GM13977 (cell line): ENCODE measurements at regions not wholly inside any gene's neighbourhood (a gene's known extent, or its start where the extent isn't known, plus 50 kb on each side); places are given as distances from the start of the nearest gene placed in this dataset.

ENCODE experiments used
- DNase-seq: peaks from one replicate; pipeline ENCODE4 v3.0.0; 2012; ENCODE audit warnings: low spot score
- CTCF ChIP-seq: IDR thresholded peaks from 2 replicates; pipeline ENCODE4 v1.5.1; 2012; ENCODE audit warnings: mild to moderate bottlenecking, control low read depth; ENCODE audit not compliant: insufficient read depth; ENCODE audit errors: extremely low read depth, missing control alignments
- in situ Hi-C: fragments of 300-500 bp; cut with MboI; formaldehyde crosslinking; loops from one replicate; pipeline ENCODE4 v1.12.0; 2022; ENCODE audit warnings: low sequenced_read_pairs, low pct_unique_long_range_greater_than_20kb, mixed read lengths, inconsistent platforms; ENCODE audit not compliant: unreplicated experiment

- in situ Hi-C loops = no loop called here
- DNase-seq = no peak
- no peak for TF ChIP-seq CTCF
Observed at GRCh38 chr2:160562730-160563129, 69.1 kb upstream of the RBMS1 start.

DNA sequence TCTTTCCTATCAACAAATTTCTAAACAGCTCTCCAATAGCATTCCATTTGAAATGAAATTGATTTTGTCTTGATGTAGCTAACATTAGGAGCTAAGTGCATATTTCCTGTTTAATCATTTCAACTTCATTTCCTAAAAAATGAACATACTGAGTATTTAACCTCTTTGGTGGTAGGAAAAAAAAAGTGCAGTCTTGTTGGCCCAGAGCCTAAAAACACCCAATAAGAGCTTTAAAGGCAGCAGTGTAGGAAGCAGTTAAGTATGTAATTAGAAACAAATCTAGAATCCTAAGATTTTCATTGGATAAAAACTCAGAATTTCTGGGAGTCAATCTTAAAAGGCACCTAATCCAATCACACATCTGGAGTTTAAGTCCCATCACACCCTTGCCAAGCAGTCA, 71.0 kb upstream of the RBMS1 start:
- no peak for DNase-seq
- TF ChIP-seq CTCF = no peak
- in situ Hi-C loops = no loop called here

DNA sequence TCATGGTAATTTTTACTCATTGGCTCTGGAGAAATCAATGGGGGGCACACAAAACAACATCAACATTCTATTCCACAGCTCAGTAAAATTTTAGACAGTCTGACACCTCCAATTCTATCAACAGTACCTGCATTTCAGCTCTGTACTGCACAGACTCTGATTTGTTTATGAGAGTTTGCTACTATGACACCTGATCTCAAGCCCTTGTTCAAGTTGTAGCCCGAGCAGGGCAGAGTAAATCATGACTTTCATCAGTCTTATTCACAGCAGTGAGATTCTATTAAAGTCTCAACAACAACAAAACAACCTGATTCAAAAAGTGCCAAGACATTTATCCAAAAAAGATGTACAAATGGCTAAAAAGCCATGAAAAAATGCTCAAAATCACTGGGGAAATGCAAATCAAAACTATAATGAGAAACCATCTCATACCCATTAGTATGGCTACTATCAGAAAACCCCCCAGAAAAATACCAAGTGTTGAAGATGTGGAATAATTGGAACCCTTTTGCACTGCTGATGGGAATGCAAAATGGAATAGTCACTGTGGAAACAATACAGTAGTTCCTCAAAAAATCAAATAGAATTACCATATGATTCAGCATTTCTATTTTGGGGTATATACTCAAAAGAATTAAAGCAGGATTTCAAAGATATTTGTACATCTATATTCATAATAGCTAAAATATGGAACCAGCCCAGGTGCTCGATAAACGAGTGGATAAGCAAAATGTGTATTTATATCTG, 71.7 kb upstream of the RBMS1 start:
- in situ Hi-C loops = no loop called here
- no peak for TF ChIP-seq CTCF
- DNase-seq = no peak

- no peak for TF ChIP-seq CTCF
- in situ Hi-C loops = no loop called here
- DNase-seq = no peak
Observed at GRCh38 chr2:160566717-160567116, 73.1 kb upstream of the RBMS1 start.

DNA sequence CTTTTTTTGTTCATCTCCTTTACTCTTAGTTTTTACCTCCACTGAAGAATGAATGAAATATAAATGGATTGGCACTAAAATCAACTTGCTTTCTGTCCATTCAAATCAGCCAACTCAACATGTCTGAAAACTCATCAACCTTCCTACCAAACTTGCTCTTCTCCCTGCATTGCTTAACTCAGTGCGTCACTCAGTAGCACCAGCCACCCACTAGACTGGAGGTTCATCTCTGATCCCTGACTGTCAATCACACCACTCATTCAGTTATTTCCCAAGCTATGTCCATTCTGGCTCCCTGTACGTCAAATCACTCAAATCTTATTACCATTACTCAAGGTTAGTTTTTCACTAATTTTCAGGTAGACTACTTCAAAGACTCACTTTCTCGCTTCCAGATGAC, 75.2 kb upstream of the RBMS1 start:
- in situ Hi-C loops = no loop called here
- no peak for TF ChIP-seq CTCF
- DNase-seq = no peak

- in situ Hi-C loops = no loop called here
- TF ChIP-seq CTCF = no peak
Observed at GRCh38 chr2:160570376-160570775, 76.8 kb upstream of the RBMS1 start.

GRCh38 chr2:160574468-160575140, 81.0 kb upstream of the RBMS1 start:
- in situ Hi-C loops = no loop called here
- no peak for DNase-seq
- TF ChIP-seq CTCF = no peak

More at GRCh38 chr2:160570376-160570775, 76.8 kb upstream of the RBMS1 start:
- DNase-seq = no peak
